Endothelial cell (in vitro differentiated cells): ENCODE measurements at regions not wholly inside any gene's neighbourhood (a gene's known extent, or its start where the extent isn't known, plus 50 kb on each side); places are given as distances from the start of the nearest gene placed in this dataset.

Experiments
- DNase-seq: peaks from one replicate; pipeline ENCODE4 v3.0.0; 2021; ENCODE audit warnings: low spot score
- H3K27ac Mint-ChIP-seq: one replicate; pipeline ENCODE4 v1.8.0; 2021; ENCODE audit warnings: mixed read lengths, inconsistent platforms; ENCODE audit not compliant: unreplicated experiment
- H3K27me3 Mint-ChIP-seq: one replicate; pipeline ENCODE4 v1.8.0; 2021; ENCODE audit warnings: mild to moderate bottlenecking, moderate library complexity, mixed read lengths, inconsistent platforms; ENCODE audit not compliant: unreplicated experiment
- H3K36me3 Mint-ChIP-seq: one replicate; pipeline ENCODE4 v1.8.0; 2021; ENCODE audit warnings: mild to moderate bottlenecking, low read depth, mixed read lengths, inconsistent platforms; ENCODE audit not compliant: unreplicated experiment
- H3K4me1 Mint-ChIP-seq: one replicate; pipeline ENCODE4 v1.8.0; 2021; ENCODE audit warnings: mild to moderate bottlenecking, mixed read lengths, inconsistent platforms; ENCODE audit not compliant: unreplicated experiment
- H3K4me3 Mint-ChIP-seq: one replicate; pipeline ENCODE4 v1.8.0; 2021; ENCODE audit warnings: mild to moderate bottlenecking, mixed read lengths, inconsistent platforms; ENCODE audit not compliant: unreplicated experiment
- H3K9me3 Mint-ChIP-seq: one replicate; pipeline ENCODE4 v1.8.0; 2021; ENCODE audit warnings: mixed read lengths, inconsistent platforms; ENCODE audit not compliant: unreplicated experiment
- CTCF ChIP-seq: fragments of 200-600 bp; sonication (generic); IDR thresholded peaks from one replicate; pipeline ENCODE4 v1.5.0; 2021; ENCODE audit warnings: antibody characterized with exemption; ENCODE audit not compliant: unreplicated experiment

- H3K27me3 Mint-ChIP-seq: peaks cover 8% of the 10 kb centered on the region
- no peaks in the 10 kb centered on the region for H3K9me3 Mint-ChIP-seq
- H3K4me1 Mint-ChIP-seq: peaks cover 6% of the 10 kb centered on the region
- no peak for DNase-seq
- H3K27ac Mint-ChIP-seq: no peak overlapping the region
- H3K4me3 Mint-ChIP-seq: no peak overlapping the region
- TF ChIP-seq CTCF: no peak
- peaks cover 4% of the 10 kb centered on the region for H3K36me3 Mint-ChIP-seq
Observed at GRCh38 chr4:53720776-53721175, 129.5 kb upstream of the LNX1 start.

- Mint-ChIP-seq H3K4me1 (peaks cover 6% of the 10 kb centered on the region), H3K27ac (peak overlapping the region; percentile 44), H3K27me3 (peaks cover 8% of the 10 kb centered on the region), H3K36me3 (peaks cover 4% of the 10 kb centered on the region), H3K4me3 (no peak overlapping the region), H3K9me3 (no peaks in the 10 kb centered on the region)
- no peak for DNase-seq
- TF ChIP-seq CTCF: no peak
Observed at GRCh38 chr4:53717064-53717549, 125.8 kb upstream of the LNX1 start.

DNA sequence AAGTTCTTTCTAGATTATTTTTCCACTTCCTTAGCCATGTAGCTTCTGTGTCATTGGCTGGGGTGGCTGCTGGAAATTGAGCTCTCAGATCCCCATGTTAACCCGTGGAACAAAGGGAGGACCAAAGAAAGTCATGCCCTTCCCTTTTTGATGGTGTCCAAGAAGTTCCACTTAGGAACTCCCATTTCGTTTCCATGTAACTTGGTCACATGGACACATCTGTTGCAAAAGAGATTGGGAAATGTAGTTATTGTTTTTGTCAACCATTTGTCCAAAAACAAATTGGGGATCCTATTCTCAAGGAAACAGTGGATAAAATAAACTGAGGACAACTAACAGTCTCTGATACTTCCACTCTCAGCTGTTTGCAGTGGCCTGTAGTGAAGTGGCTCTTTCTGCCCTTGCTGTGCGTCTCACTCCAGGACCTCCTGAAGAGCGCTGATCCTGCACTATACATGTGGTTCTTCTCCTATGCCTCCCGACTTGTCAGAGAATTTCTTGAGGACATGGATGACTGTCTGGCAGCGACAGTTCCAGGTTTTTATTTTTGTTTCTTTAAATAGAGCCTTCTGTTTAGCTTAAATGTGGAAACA, 125.3 kb upstream of the LNX1 start:
- Mint-ChIP-seq H3K36me3 (peaks cover 4% of the 10 kb centered on the region), H3K27me3 (peaks cover 8% of the 10 kb centered on the region), H3K4me1 (peaks cover 8% of the 10 kb centered on the region), H3K9me3 (no peaks in the 10 kb centered on the region), H3K27ac (no peak overlapping the region), H3K4me3 (no peak overlapping the region)
- DNase-seq: no peak
- no peak for TF ChIP-seq CTCF

DNA sequence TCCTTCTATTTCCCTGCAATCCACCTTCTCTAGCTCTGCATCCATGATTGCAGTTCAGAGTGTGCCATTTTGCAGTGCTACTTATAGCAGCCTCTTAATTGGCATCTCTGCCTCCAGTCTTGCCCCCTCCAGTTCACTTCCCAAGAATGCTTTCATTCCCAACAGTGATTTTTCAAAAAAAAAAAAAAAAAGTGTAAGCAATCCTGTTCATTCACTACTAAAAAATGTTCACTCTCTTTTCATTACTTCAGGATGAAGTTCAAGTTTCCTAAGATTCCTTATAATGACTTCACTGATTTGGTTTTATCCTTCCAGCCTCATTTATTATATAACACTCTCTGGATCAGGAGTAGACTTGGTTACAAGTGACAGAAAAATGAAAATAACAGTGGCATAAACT, 124.7 kb upstream of the LNX1 start:
- Mint-ChIP-seq H3K4me3 (no peak overlapping the region), H3K27me3 (peaks cover 5% of the 10 kb centered on the region), H3K4me1 (peaks cover 13% of the 10 kb centered on the region), H3K27ac (no peak overlapping the region), H3K36me3 (peaks cover 4% of the 10 kb centered on the region), H3K9me3 (no peaks in the 10 kb centered on the region)
- no peak for TF ChIP-seq CTCF
- no peak for DNase-seq

DNA sequence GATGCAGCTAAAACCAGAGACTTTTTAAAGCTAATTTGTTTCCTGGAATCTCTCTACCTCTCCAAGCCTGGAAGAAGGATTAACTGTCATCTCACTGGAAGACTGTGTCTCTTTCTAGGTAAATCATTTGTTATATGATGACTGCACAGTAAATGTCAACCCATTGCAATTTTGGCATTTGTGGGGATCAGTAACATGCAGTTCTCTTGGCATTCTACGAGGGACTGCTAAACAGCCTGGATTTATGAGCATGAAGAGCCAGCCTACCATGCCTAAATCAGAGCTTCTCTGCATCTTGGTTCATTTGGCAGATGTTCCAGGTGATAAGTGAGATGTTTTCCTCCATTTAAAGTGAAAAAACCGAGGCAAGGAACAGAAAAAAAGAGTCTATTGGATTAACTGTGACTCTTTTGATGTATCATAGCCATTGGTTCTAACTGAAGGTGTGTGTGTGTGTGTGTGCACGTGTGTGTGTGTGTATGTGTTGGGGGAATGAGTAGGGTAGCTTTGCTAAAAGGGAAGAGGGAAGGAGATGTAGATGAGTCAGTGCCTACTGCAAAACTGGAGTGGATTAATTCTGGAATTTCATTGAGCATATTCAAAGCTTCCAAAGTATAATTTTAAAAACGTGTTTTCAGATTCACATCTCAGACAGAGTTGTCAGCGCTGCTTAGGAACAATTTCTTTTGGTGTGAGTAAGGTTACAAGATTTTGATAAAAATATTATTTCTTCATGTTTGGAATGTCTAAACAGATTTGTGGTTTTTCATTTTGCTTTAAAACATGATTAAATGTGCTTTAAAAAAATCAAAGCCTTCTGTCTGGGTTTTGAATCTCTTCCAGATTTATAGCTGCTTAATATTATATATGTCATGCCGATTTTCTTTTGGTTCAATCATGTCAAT, 123.2 kb upstream of the LNX1 start:
- H3K4me1 Mint-ChIP-seq: peaks cover 14% of the 10 kb centered on the region
- H3K27ac Mint-ChIP-seq: no peak overlapping the region
- DNase-seq: no peak
- TF ChIP-seq CTCF: no peak
- no peaks in the 10 kb centered on the region for H3K27me3 Mint-ChIP-seq
- no peak overlapping the region for H3K4me3 Mint-ChIP-seq
- no peaks in the 10 kb centered on the region for H3K9me3 Mint-ChIP-seq
- no peaks in the 10 kb centered on the region for H3K36me3 Mint-ChIP-seq
